GM19324 (cell line): ENCODE measurements at regions not wholly inside any gene's neighbourhood (a gene's known extent, or its start where the extent isn't known, plus 50 kb on each side); places are given as distances from the start of the nearest gene placed in this dataset.

ENCODE experiments used
- ATAC-seq: cut with Tn5 transposase; IDR thresholded peaks from one replicate; pipeline ENCODE4 v1.9.1; 2021; ENCODE audit warnings: mild to moderate bottlenecking, moderate library complexity; ENCODE audit not compliant: unreplicated experiment, low FRiP score

- no peak for ATAC-seq
Measured at GRCh38 chr11:11757909-11758308, 83.9 kb upstream of the USP47 start.

- no peak for ATAC-seq
Measured at GRCh38 chr11:11756718-11757117, 85.1 kb upstream of the USP47 start.

GRCh38 chr11:11755871-11756270, 85.9 kb upstream of the USP47 start:
- no peak for ATAC-seq

GRCh38 chr11:11752679-11753078, 89.1 kb upstream of the USP47 start:
- ATAC-seq: no peak

GRCh38 chr11:11750017-11750878, 91.5 kb upstream of the USP47 start:
- no peak for ATAC-seq

GRCh38 chr11:11748706-11749365, 92.9 kb upstream of the USP47 start:
- no peak for ATAC-seq

GRCh38 chr11:11747570-11747969, 94.2 kb upstream of the USP47 start:
- no peak for ATAC-seq

- no peak for ATAC-seq
Measured at GRCh38 chr11:11746449-11746848, 95.3 kb upstream of the USP47 start.

- no peak for ATAC-seq
Measured at GRCh38 chr11:11743216-11743615, 98.6 kb upstream of the USP47 start.

- no peak for ATAC-seq
Measured at GRCh38 chr11:11742486-11742885, 99.3 kb upstream of the USP47 start.

GRCh38 chr11:11740836-11741235, 100.9 kb upstream of the USP47 start:
- no peak for ATAC-seq

GRCh38 chr11:11740073-11740702, 101.6 kb upstream of the USP47 start:
- ATAC-seq: no peak

- no peak for ATAC-seq
Measured at GRCh38 chr11:11738370-11738769, 103.4 kb upstream of the USP47 start.

GRCh38 chr11:11735586-11735985, 106.2 kb upstream of the USP47 start:
- no peak for ATAC-seq

- no peak for ATAC-seq
Measured at GRCh38 chr11:11733246-11733747, 108.5 kb upstream of the USP47 start.

GRCh38 chr11:11732116-11732515, 109.7 kb upstream of the USP47 start:
- no peak for ATAC-seq

- no peak for ATAC-seq
Measured at GRCh38 chr11:11731311-11732083, 109.7 kb upstream of the GALNT18 start.

GRCh38 chr11:11728386-11728785, 106.6 kb upstream of the GALNT18 start:
- ATAC-seq: no peak

- no peak for ATAC-seq
Measured at GRCh38 chr11:11725438-11725837, 103.6 kb upstream of the GALNT18 start.

- no peak for ATAC-seq
Measured at GRCh38 chr11:11724994-11725393, 103.2 kb upstream of the GALNT18 start.

GRCh38 chr11:11722861-11723260, 101.1 kb upstream of the GALNT18 start:
- no peak for ATAC-seq
